ENCODE measurements at regions not wholly inside any gene's neighbourhood (a gene's known extent, or its start where the extent isn't known, plus 50 kb on each side); places are given as distances from the start of the nearest gene placed in this dataset.

- Histone ChIP-seq H3K4me3 (replicated peaks; ENCODE audit: insufficient read depth, low read length) (no peak overlapping the region), H3K27ac (replicated peaks) (no peak overlapping the region), H3K27me3 (ENCODE audit: insufficient read depth, poor library complexity, severe bottlenecking) (no peaks in the 10 kb centered on the region)
- no peak for TF ChIP-seq CTCF (IDR thresholded peaks at IDR 0.05; ENCODE audit: insufficient read depth, low read length)
- TF ChIP-seq SPI1 (IDR thresholded peaks at IDR 0.05; ENCODE audit: borderline replicate concordance, low read depth): no peak
- TF ChIP-seq POLR2AphosphoS5 (IDR thresholded peaks at IDR 0.05; ENCODE audit: low read depth): no peak
- TF ChIP-seq GABPA (IDR thresholded peaks at IDR 0.05; ENCODE audit: low read depth): no peak
- no peak for TF ChIP-seq REST (IDR thresholded peaks at IDR 0.05; ENCODE audit: insufficient replicate concordance, low read depth)
- no peak for DNase-seq (ENCODE audit: low read depth in 1 of 2, low spot score in 1 of 2)
Observed at GRCh38 chr1:147052677-147053076, 114.6 kb downstream of the NBPF12 start.

DNA sequence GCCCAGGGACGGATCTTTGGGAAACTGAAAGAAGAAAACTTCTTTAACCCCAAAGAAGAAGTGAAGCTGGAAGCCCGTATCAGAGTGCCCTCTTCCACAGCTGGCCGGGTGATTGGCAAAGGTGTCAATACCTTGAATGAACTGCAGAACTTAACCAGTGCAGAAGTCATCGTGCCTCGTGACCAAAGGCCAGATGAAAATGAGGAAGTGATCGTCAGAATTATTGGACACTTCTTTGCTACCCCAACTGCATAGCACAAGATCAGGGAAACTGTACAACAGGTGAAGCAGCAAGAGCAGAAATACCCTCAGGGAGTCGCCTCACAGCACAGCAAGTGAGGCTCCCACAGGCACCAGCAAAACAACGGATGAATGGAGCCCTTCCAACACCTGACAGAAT lies 114.0 kb downstream of the NBPF12 start:
- no peak overlapping the region for H3K27ac ChIP-seq (replicated peaks)
- TF ChIP-seq SPI1 (IDR thresholded peaks at IDR 0.05; ENCODE audit: borderline replicate concordance, low read depth) (peak; percentile 52), REST (IDR thresholded peaks at IDR 0.05; ENCODE audit: insufficient replicate concordance, low read depth) (no peak)
- H3K27me3 ChIP-seq (ENCODE audit: insufficient read depth, poor library complexity, severe bottlenecking): no peaks in the 10 kb centered on the region
- no peak overlapping the region for H3K4me3 ChIP-seq (replicated peaks; ENCODE audit: insufficient read depth, low read length)
- no peak for DNase-seq (ENCODE audit: low read depth in 1 of 2, low spot score in 1 of 2)

DNA sequence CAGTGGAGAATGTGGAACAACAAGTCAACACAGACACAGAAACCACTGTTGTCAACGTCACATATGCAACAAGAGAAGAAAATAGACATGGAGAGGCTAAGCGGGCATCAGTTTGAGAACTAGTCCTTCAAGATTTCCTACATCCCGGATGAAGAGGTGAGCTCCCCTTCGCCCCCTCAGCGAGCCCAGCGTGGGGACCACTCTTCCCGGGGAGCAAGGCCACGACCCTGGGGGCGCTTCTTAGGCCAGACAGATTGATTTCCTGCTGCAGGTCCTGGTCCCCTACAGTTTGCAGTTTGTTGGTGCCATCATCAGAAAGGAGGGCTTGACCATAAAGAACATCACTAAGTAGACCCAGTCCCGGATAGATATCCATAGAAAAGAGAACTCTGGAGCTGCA lies 113.0 kb downstream of the NBPF12 start:
- TF ChIP-seq POLR2AphosphoS5 (IDR thresholded peaks at IDR 0.05; ENCODE audit: low read depth) (no peak), GABPA (IDR thresholded peaks at IDR 0.05; ENCODE audit: low read depth) (no peak), SPI1 (IDR thresholded peaks at IDR 0.05; ENCODE audit: borderline replicate concordance, low read depth) (no peak), REST (IDR thresholded peaks at IDR 0.05; ENCODE audit: insufficient replicate concordance, low read depth) (no peak), CTCF (IDR thresholded peaks at IDR 0.05; ENCODE audit: insufficient read depth, low read length) (no peak)
- no peak overlapping the region for H3K4me3 ChIP-seq (replicated peaks; ENCODE audit: insufficient read depth, low read length)
- no peaks in the 10 kb centered on the region for H3K27me3 ChIP-seq (ENCODE audit: insufficient read depth, poor library complexity, severe bottlenecking)
- no peak overlapping the region for H3K27ac ChIP-seq (replicated peaks)
- DNase-seq (ENCODE audit: low read depth in 1 of 2, low spot score in 1 of 2): no peak

GRCh38 chr1:147050654-147051053 lies 112.5 kb downstream of the NBPF12 start:
- no peak overlapping the region for H3K4me3 ChIP-seq (replicated peaks; ENCODE audit: insufficient read depth, low read length)
- no peak for DNase-seq (ENCODE audit: low read depth in 1 of 2, low spot score in 1 of 2)
- H3K27ac ChIP-seq (replicated peaks): no peak overlapping the region
- H3K27me3 ChIP-seq (ENCODE audit: insufficient read depth, poor library complexity, severe bottlenecking): no peaks in the 10 kb centered on the region
- TF ChIP-seq SPI1 (IDR thresholded peaks at IDR 0.05; ENCODE audit: borderline replicate concordance, low read depth): no peak
- no peak for TF ChIP-seq CTCF (IDR thresholded peaks at IDR 0.05; ENCODE audit: insufficient read depth, low read length)
- TF ChIP-seq REST (IDR thresholded peaks at IDR 0.05; ENCODE audit: insufficient replicate concordance, low read depth): no peak
- TF ChIP-seq GABPA (IDR thresholded peaks at IDR 0.05; ENCODE audit: low read depth): no peak
- TF ChIP-seq POLR2AphosphoS5 (IDR thresholded peaks at IDR 0.05; ENCODE audit: low read depth): no peak
